GM18870 (cell line): ENCODE measurements at regions not wholly inside any gene's neighbourhood (a gene's known extent, or its start where the extent isn't known, plus 50 kb on each side); places are given as distances from the start of the nearest gene placed in this dataset.

Experiments
- ATAC-seq: cut with Tn5 transposase; IDR thresholded peaks from one replicate; pipeline ENCODE4 v1.9.1; 2021; ENCODE audit warnings: moderate library complexity; ENCODE audit not compliant: unreplicated experiment

DNA sequence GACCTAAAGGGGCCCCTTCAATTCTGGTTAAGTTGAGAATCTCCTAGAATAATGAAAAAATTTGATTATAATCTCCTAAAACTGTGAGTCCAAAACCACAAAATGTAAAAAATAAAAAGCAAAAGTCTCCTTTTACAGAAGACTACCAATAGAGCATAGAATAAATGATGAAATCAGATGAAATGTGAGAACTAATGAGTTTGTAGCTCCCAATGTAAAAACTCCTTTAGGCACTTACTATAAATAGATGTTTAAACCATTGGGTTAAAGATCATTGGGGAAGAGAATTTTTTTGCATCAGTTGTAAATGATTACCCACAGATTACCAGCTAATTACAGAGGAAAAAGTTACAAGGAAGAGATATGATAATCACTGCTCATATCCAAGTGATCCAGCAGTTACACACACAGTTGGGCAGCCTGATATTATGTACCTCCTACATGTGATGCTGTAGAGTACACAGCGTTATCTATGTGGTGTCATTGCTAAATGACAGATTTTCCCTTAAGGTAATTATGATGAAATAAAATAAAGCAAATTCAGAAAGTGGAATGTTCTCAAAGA lies 282.7 kb upstream of the SEMA3D start:
- ATAC-seq, result no peak

DNA sequence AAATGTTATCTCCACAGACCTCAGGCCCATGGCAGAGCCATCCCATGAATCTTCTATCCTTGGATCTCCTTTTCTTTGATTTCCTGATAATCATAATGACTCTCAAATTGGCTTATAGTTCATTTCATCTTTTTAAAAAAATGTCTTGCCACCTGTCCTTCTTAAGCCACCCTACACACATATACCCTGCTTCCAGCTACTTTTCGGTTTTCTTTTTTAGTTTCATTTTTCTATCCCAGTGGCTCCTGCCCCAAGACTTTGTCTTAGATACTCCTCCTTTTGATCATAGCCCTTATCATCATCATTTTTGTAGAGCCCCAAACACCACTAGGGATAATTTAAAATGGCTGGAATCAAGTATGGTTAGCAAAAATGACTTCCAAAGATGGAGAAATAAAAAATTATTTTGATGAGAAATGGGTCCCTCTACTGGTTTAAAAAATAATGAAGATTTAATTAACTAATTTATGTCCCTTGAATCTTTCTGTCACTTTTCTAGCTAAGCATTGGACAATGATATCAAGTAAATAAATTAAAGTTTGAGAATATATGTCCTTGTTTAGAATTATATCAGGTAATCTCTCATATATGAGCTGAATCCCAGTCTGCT lies 277.3 kb upstream of the SEMA3D start:
- no peak for ATAC-seq

- no peak for ATAC-seq
Observed at GRCh38 chr7:85462671-85463070, 275.8 kb upstream of the SEMA3D start.

DNA sequence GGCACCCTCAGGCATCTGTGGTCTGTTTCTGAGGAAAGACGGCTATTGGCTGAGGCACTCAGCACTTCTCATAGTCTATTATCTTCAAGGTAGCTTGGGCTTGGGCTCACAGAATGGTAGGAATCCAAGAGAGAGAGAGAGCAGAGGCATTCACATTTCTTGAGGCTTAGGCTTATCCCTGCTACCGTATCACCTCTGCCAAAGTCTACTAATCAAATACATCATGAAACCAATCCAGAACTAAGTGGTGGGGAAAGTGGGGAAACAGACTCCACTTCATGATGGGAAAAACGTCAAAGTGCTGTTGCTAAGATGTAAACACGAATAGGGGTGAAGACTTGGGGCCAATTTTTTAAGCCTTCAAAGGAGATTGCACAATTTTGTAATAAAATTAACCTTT lies 271.1 kb upstream of the SEMA3D start:
- ATAC-seq, result no peak

- no peak for ATAC-seq
Observed at GRCh38 chr7:85456254-85456653, 269.4 kb upstream of the SEMA3D start.

GRCh38 chr7:85454904-85455303 lies 268.0 kb upstream of the SEMA3D start:
- no peak for ATAC-seq

- ATAC-seq, result no peak
Observed at GRCh38 chr7:85452674-85453073, 265.8 kb upstream of the SEMA3D start.

DNA sequence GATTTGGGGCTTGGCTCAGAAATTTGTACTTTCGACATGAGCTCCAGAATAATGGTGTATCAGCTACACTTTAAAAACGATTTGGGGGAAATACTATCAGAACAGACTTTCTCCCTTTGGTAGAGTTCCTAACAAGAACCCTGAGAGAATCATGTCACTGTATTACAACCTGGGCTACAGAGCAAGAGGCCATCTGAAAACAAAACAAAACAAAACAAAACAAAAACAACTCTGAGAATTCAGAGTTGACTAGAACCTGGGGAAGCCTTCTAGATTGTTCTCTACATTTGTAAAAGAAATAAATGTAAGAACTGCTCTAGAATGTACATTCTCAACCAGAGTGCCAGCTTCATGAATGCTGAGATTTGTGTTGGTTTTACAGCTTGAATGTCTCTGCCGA lies 262.6 kb upstream of the SEMA3D start:
- no peak for ATAC-seq

DNA sequence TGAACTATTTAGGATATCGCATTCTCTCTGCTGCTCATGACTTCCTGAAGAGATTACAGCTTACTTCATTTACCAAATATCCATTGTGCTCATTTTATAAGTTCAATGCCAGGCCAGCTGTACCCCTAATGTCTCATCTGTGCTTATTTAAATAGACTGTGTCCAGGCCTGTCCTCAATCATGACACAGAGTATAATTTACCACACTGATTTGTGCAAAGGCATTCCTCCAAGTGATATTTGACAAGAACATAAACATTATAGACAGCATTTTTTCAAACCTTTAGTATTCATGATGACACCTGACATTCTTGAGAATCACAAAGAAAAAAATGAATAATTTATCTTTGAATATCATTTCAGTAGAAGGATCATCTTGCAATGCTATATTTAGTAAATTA lies 260.1 kb upstream of the SEMA3D start:
- ATAC-seq, result no peak

DNA sequence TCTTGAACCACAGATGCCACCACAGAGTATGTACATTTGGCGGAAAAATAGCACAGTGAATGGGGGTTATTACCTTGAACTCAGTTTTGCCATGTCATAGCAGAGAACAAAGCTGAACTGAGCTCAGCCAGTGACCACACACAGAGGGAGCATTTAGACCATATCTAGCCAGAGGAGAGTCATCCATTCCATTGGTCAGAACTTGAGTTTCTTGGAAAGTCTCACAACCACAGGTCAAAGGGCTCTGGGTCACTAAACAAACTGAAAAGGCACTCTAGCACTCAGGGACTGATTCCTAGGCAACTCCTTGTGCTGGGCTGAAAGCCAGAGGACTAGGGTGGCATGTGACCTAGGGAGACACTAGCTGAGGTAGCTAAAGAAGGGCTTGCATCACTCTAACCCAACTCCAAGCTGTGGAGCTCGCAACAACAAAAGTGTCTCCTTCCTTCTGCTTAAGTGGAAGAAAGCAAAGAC lies 239.7 kb upstream of the SEMA3D start:
- ATAC-seq, result no peak

DNA sequence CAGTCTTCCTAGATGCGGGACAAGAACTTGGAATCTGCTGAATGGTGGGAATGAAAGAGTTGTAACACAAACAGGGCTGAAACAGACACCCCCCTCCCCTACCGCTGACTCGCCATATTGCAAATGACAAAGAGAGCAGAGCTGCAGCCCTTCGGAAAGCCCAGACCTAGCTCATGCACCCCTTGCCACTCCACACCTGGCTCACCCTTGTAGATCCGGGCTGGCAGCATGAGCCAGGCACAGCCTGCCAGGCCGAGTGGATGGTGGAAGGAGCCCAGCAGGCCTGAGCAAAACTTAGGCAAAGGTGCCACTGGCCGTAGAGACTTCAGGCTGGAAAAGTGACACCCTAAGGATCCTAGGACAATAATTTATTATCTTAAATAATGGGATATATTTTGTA lies 237.4 kb upstream of the SEMA3D start:
- no peak for ATAC-seq

GRCh38 chr7:85423209-85423895 lies 236.5 kb upstream of the SEMA3D start:
- no peak for ATAC-seq

- ATAC-seq, result no peak
Observed at GRCh38 chr7:85415743-85416142, 228.9 kb upstream of the SEMA3D start.

DNA sequence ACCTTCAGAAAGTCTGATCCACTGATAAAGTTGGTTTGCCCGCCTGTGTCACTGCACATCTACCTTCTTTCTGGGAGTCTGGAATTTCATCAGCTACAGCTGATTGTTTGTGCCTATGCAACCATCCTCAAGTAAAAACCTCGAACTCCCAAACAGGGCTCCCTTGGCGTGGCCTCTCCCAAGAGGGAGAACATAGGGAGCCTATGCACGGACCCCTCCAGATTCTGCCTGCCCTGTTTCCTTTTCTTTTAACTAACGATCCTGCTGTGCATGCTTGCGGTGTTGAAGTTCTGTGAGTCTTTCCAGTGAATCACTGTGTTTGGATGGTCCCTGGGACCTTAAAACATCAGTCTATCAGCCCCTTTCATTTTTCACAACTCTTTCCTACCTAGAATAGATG lies 226.9 kb upstream of the SEMA3D start:
- ATAC-seq, result no peak

DNA sequence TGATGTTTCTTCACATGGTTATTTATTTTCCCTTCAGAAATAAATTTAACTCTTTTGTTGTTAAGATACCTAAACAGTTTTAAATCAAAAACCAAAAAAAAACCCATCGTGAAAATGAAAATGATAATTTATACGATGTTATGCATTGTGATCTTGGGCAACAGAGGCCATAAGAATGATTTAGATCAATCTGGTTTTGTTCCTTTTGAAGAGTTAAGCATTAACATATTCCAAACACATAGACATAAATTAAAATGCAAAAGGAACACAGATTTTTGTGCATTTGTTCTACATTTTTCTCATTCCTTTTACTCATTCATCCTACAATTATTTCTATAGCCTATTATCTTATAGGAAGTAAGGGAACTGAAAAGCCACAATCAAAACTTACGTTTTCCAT lies 226.1 kb upstream of the SEMA3D start:
- ATAC-seq, result no peak

GRCh38 chr7:85407391-85407790 lies 220.5 kb upstream of the SEMA3D start:
- ATAC-seq, result no peak

GRCh38 chr7:85405016-85405902 lies 218.4 kb upstream of the SEMA3D start:
- ATAC-seq, result no peak

DNA sequence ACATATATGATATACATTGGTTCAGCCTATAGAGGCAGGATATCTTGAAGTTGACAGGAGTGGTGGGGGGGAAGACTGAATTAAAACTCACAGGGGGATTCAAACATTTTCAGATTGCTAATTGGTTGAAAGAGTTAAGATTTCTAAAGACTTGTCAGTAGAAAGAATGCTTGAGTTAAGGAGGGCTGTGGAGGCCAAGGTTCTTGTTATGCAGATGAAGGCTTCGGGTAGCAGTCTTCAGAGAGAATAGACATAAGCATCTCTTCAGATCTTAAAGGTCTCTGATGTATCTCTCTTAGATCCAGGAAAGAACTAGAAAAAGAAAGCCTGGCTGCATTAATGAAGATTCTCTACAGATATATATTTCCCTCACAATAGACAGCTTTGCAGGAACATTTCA lies 209.8 kb upstream of the SEMA3D start:
- no peak for ATAC-seq

DNA sequence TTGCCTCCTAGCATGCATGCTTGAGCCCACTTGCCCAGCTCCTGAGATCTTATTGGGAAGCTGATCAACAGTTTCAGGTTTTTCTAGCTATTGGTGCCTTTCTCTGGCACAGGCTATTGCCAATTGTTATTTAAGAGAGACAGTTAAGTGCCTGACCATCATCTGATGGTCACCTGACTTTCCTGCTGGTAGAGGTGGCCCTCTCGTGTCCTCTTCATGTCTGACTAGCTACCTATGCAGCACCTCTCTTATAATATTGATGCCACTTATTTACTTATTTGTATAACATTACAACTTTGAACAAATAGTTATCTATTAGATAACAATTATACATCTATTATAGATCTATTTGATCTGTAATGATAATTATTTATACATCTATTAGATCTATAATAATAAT lies 205.9 kb upstream of the SEMA3D start:
- ATAC-seq, result no peak

GRCh38 chr7:85392326-85392725 lies 205.5 kb upstream of the SEMA3D start:
- ATAC-seq, result no peak

GRCh38 chr7:85386460-85386859 lies 199.6 kb upstream of the SEMA3D start:
- ATAC-seq, result no peak

DNA sequence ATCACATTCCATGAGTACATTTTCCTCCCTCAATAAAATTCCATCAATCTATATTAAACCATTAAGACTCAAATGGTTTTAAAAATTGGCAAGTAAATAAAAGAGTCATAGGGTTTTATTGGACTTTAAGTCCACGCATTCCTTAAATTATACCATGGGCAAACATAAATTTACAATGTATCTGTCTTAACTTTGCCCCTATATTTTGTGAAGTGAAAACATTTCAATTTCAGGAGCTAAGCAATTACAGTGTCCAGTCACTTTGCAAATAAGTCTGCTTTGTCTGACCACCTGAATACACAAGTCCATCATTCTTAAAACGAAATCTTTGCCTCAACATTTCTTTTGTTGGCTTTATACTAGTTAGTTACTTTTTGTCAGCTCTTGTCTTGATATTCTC lies 197.5 kb upstream of the SEMA3D start:
- ATAC-seq, result no peak
